GM18519 (cell line): ENCODE measurements at regions not wholly inside any gene's neighbourhood (a gene's known extent, or its start where the extent isn't known, plus 50 kb on each side); places are given as distances from the start of the nearest gene placed in this dataset.
"Not testable (repeated sequence)": the region's sequence is repeated elsewhere in the genome, so short reads cannot be mapped to it uniquely, and the experiment has no call there.

Source experiments
- ATAC-seq: cut with Tn5 transposase; IDR thresholded peaks from one replicate; pipeline ENCODE4 v1.9.1; 2021; ENCODE audit warnings: mild to moderate bottlenecking, moderate library complexity; ENCODE audit not compliant: unreplicated experiment, low FRiP score

- ATAC-seq, result not testable (repeated sequence)
Observed at GRCh38 chr2:111420074-111420473, 299.4 kb downstream of the BCL2L11 start.

- ATAC-seq, result not testable (repeated sequence)
Observed at GRCh38 chr2:111420835-111421234, 300.1 kb downstream of the BCL2L11 start.

- not testable (repeated sequence) for ATAC-seq
Observed at GRCh38 chr2:111421949-111422348, 301.2 kb downstream of the BCL2L11 start.

GRCh38 chr2:111422562-111422961 is 301.8 kb downstream of the BCL2L11 start:
- not testable (repeated sequence) for ATAC-seq

GRCh38 chr2:111423184-111423583 is 302.5 kb downstream of the BCL2L11 start:
- not testable (repeated sequence) for ATAC-seq

- ATAC-seq, result not testable (repeated sequence)
Observed at GRCh38 chr2:111424176-111424575, 303.5 kb downstream of the BCL2L11 start.

- ATAC-seq, result not testable (repeated sequence)
Observed at GRCh38 chr2:111424851-111425309, 304.2 kb downstream of the BCL2L11 start.

- not testable (repeated sequence) for ATAC-seq
Observed at GRCh38 chr2:111425789-111426201, 305.1 kb downstream of the BCL2L11 start.

- not testable (repeated sequence) for ATAC-seq
Observed at GRCh38 chr2:111427346-111427745, 306.6 kb downstream of the BCL2L11 start.

- ATAC-seq, result not testable (repeated sequence)
Observed at GRCh38 chr2:111428915-111429314, 308.2 kb downstream of the BCL2L11 start.

- ATAC-seq, result not testable (repeated sequence)
Observed at GRCh38 chr2:111429353-111429752, 308.6 kb downstream of the BCL2L11 start.

- ATAC-seq, result not testable (repeated sequence)
Observed at GRCh38 chr2:111430817-111431661, 310.3 kb downstream of the BCL2L11 start.

- ATAC-seq, result not testable (repeated sequence)
Observed at GRCh38 chr2:111432423-111432822, 311.7 kb downstream of the BCL2L11 start.

- not testable (repeated sequence) for ATAC-seq
Observed at GRCh38 chr2:111432916-111433499, 312.3 kb downstream of the BCL2L11 start.

GRCh38 chr2:111433892-111434607 is 313.3 kb downstream of the BCL2L11 start:
- not testable (repeated sequence) for ATAC-seq

- not testable (repeated sequence) for ATAC-seq
Observed at GRCh38 chr2:111434608-111434939, 313.9 kb downstream of the BCL2L11 start.

- ATAC-seq, result not testable (repeated sequence)
Observed at GRCh38 chr2:111435553-111436310, 315.0 kb downstream of the BCL2L11 start.

GRCh38 chr2:111436411-111436810 is 315.7 kb downstream of the BCL2L11 start:
- not testable (repeated sequence) for ATAC-seq

- not testable (repeated sequence) for ATAC-seq
Observed at GRCh38 chr2:111437288-111437990, 316.7 kb downstream of the BCL2L11 start.

GRCh38 chr2:111438161-111438560 is 317.4 kb downstream of the BCL2L11 start:
- ATAC-seq, result not testable (repeated sequence)
